HCT116 (cell line): ENCODE measurements at regions not wholly inside any gene's neighbourhood (a gene's known extent, or its start where the extent isn't known, plus 50 kb on each side); places are given as distances from the start of the nearest gene placed in this dataset.

Experiments used
- ATAC-seq: fragments of 200-7000 bp; cut with Tn5 transposase; 2 replicates; pipeline ENCODE4 v1.9.1; 2020; ENCODE audit warnings: mild to moderate bottlenecking, moderate library complexity
- BruUV-seq: library from RNA; stranded (reverse); fragments of 400-500 nt; replicated peaks from 2 replicates; lab custom pipeline; 2021; lab: Mats Ljungman, UMichigan
- CTCF ChIA-PET: fragments of 300-600 bp; sonication (Branson Sonifier 250); formaldehyde crosslinking; loops from one replicate; lab custom pipeline; 2021; ENCODE audit warnings: antibody characterized with exemption; lab: Charles Lee
- POLR2A ChIA-PET: fragments of 300-600, 350-600 bp; sonication (Branson Sonifier 250); formaldehyde crosslinking; loops from one replicate; lab custom pipeline; 2021; ENCODE audit warnings: antibody characterized with exemption; lab: Charles Lee
- RAD21 ChIA-PET, 2 experiments: fragments of 300-600 bp; sonication (Branson Sonifier 250); formaldehyde crosslinking; loops; one replicate each; lab custom pipeline; 2023; ENCODE audit warnings: low total read pairs in 2 of 2; ENCODE audit not compliant: uncharacterized antibody in 2 of 2, unreplicated experiment in 2 of 2, low non-redundant PET in 1 of 2; lab: Charles Lee
- DNase-seq: peaks from one replicate; pipeline ENCODE4 v3.0.0-alpha.2; 2010; ENCODE audit warnings: low read depth, low spot score
- H2AFZ ChIP-seq: fragments of 200-600 bp; shearing (Covaris generic), sonication (generic); 2 replicates; pipeline ENCODE4 v1.6.1; 2017; ENCODE audit warnings: low read depth, mixed run types, mixed read lengths, antibody characterized with exemption, low read length; ENCODE audit not compliant: poor library complexity, severe bottlenecking
- H3K27ac ChIP-seq: 2 replicates; pipeline ENCODE4 v1.5.1; 2012; ENCODE audit warnings: low read depth, low read length
- H3K27me3 ChIP-seq: fragments of 200-600 bp; sonication (generic); 2 replicates; pipeline ENCODE4 v1.6.1; 2016; ENCODE audit warnings: mixed run types, low read length, mixed read lengths; ENCODE audit not compliant: insufficient read depth
- H3K36me3 ChIP-seq, 2 experiments: fragments of 200-500 bp in 1 of 2; fragments of 200-600 bp in 1 of 2; sonication (Bioruptor generic) in 1 of 2; sonication (generic) in 1 of 2; 2 replicates each; pipeline versions ENCODE4 v1.5.1 to v1.6.1; 2014 to 2016; ENCODE audit warnings: low read length in 2 of 2, inconsistent platforms in 1 of 2, mixed read lengths in 1 of 2, mixed run types in 1 of 2; ENCODE audit not compliant: insufficient read depth in 2 of 2, control insufficient read depth in 1 of 2
- H3K4me1 ChIP-seq, 2 experiments: fragments of 200-600 bp in 1 of 2; sonication (generic) in 1 of 2; 2 replicates each; pipeline versions ENCODE4 v1.5.1 to v1.6.1; 2012 to 2017; ENCODE audit warnings: low read length in 2 of 2, inconsistent platforms in 1 of 2, mild to moderate bottlenecking in 1 of 2, mixed read lengths in 1 of 2, mixed run types in 1 of 2, moderate library complexity in 1 of 2; ENCODE audit not compliant: insufficient read depth in 2 of 2, control insufficient read depth in 1 of 2
- H3K4me2 ChIP-seq: fragments of 200-600 bp; sonication (generic); 2 replicates; pipeline ENCODE4 v1.6.1; 2017; ENCODE audit warnings: mixed run types, low read length, mixed read lengths
- H3K4me3 ChIP-seq, 2 experiments: fragments of 200-600 bp in 1 of 2; sonication (generic) in 1 of 2; replicated peaks in 1 of 2; 2 replicates each; pipeline ENCODE4 v1.5.1; 2011 to 2016; ENCODE audit warnings: low read length in 2 of 2, control low read depth in 1 of 2, low read depth in 1 of 2, mild to moderate bottlenecking in 1 of 2, mixed read lengths in 1 of 2, mixed run types in 1 of 2
- H3K79me2 ChIP-seq: fragments of 200-600 bp; sonication (generic); 2 replicates; pipeline ENCODE4 v1.6.1; 2017; ENCODE audit warnings: mild to moderate bottlenecking, mixed run types, low read length, moderate library complexity, mixed read lengths; ENCODE audit not compliant: insufficient read depth
- H3K9ac ChIP-seq: fragments of 200-600 bp; sonication (generic); 2 replicates; pipeline ENCODE4 v1.6.1; 2016; ENCODE audit warnings: low read length, mixed read lengths
- H3K9me2 ChIP-seq: fragments of 200-600 bp; sonication (generic), shearing (Covaris generic); 2 replicates; pipeline ENCODE4 v1.6.1; 2017; ENCODE audit warnings: mixed run types, mild to moderate bottlenecking, moderate library complexity; ENCODE audit not compliant: insufficient read depth
- H3K9me3 ChIP-seq, 2 experiments: fragments of 200-500 bp in 1 of 2; fragments of 200-600 bp in 1 of 2; sonication (Bioruptor generic) in 1 of 2; sonication (generic) in 1 of 2; 2 replicates each; pipeline ENCODE4 v1.6.1; 2014 to 2017; ENCODE audit warnings: low read length in 2 of 2, mixed read lengths in 2 of 2, inconsistent platforms in 1 of 2, low read depth in 1 of 2, mild to moderate bottlenecking in 1 of 2, mixed run types in 1 of 2, moderate library complexity in 1 of 2; ENCODE audit not compliant: control insufficient read depth in 1 of 2, insufficient read depth in 1 of 2
- H4K20me1 ChIP-seq: fragments of 200-600 bp; sonication (generic), shearing (Covaris generic); 2 replicates; pipeline ENCODE4 v1.6.1; 2017; ENCODE audit warnings: mixed run types, mild to moderate bottlenecking, moderate library complexity; ENCODE audit not compliant: insufficient read depth
- CEBPB ChIP-seq: IDR thresholded peaks from 2 replicates; pipeline ENCODE4 v1.6.1; 2012; ENCODE audit warnings: low read depth
- ELF1 ChIP-seq: IDR thresholded peaks from 2 replicates; pipeline ENCODE4 v1.6.1; 2012; ENCODE audit warnings: low read depth, borderline replicate concordance
- EZH2 ChIP-seq: fragments of 200-600 bp; sonication (generic); IDR thresholded peaks from 2 replicates; pipeline ENCODE4 v1.6.1; 2017; ENCODE audit warnings: antibody characterized with exemption, mixed run types
- EZH2phosphoT487 ChIP-seq: fragments of 200-600 bp; IDR thresholded peaks from 2 replicates; pipeline ENCODE4 v1.6.1; 2018; ENCODE audit warnings: antibody characterized with exemption, borderline replicate concordance
- FOSL1 ChIP-seq: IDR thresholded peaks from 2 replicates; pipeline ENCODE4 v1.6.1; 2012; ENCODE audit warnings: low read depth
- JUND ChIP-seq: IDR thresholded peaks from 2 replicates; pipeline ENCODE4 v1.6.1; 2012
- POLR2A ChIP-seq: IDR thresholded peaks from 2 replicates; pipeline ENCODE4 v1.7.0; 2011; ENCODE audit warnings: borderline replicate concordance; ENCODE audit not compliant: insufficient read depth, insufficient read length; ENCODE audit errors: extremely low read depth
- POLR2AphosphoS5 ChIP-seq: IDR thresholded peaks from 2 replicates; pipeline ENCODE4 v1.6.1; 2011; ENCODE audit warnings: mild to moderate bottlenecking, low read depth, low read length, moderate library complexity
- RAD21 ChIP-seq: IDR thresholded peaks from 2 replicates; pipeline ENCODE4 v1.6.1; 2012; ENCODE audit warnings: low read depth, mild to moderate bottlenecking
- SIN3A ChIP-seq: IDR thresholded peaks from 2 replicates; pipeline ENCODE4 v1.6.1; 2012; ENCODE audit warnings: low read depth
- SRF ChIP-seq: IDR thresholded peaks from 2 replicates; pipeline ENCODE4 v1.6.1; 2012; ENCODE audit warnings: low read depth
- TCF7L2 ChIP-seq: IDR thresholded peaks from 2 replicates; pipeline ENCODE4 v1.7.0; 2011; ENCODE audit warnings: borderline replicate concordance, inconsistent platforms; ENCODE audit not compliant: insufficient read depth, insufficient read length; ENCODE audit errors: extremely low read depth
- ZFX ChIP-seq: fragments of 450-650 bp; IDR thresholded peaks from 2 replicates; pipeline ENCODE4 v1.6.1; 2017
- intact Hi-C: fragments of 100-400 bp; cut with micrococcal nuclease; formaldehyde crosslinking; loops from 2 replicates; pipeline ENCODE4 v1.10.0; 2022
- TF ChIP-seq, protein P1 (sequence below): IDR thresholded peaks from 2 replicates; pipeline ENCODE4 v1.6.1; 2011; ENCODE audit warnings: mild to moderate bottlenecking, low read length, moderate library complexity; ENCODE audit not compliant: insufficient replicate concordance; ENCODE audit errors: extremely low read depth
- TF ChIP-seq, protein P2 (sequence below): IDR thresholded peaks from 2 replicates; pipeline ENCODE4 v1.6.1; 2012

DNA sequence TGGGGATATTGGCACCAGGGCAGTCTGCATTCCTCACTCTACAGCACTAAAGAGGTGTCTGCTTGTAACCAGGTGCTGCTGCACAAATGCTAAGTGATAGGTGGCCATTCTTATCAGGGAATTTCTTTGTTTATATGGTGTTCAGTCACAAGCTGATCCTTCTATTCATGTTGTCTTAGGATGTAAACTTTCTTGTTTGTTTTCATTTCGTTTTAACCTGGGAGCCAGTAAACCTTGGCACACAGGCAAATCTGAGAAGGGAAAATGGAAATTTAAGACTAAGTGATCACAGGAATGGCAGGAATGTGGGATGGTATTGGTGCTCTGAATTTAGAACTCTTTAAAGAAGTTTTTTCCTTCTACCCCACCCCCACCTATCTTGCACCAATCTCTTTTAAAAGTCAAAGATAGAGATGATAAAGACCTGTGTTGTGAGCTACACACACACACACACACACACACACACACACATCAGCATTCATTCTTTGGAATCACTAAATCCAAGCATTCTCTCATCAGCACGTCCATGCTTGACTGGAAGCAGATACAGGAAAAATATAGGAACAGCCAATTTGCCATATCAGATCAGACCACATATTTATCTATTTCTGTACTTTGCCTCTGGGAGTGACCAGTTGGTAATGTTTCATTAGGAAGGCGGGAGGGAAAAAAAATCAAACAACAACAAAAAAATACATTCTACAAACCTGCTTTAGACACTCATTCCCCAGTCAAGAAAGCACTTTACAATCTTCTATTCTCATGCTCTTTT, 451.4 kb upstream of the ADGRL2 start:
- no peak for TF ChIP-seq CEBPB
- no peak for TF ChIP-seq POLR2AphosphoS5
- TF ChIP-seq TCF7L2, result no peak
- no peak for TF ChIP-seq POLR2A
- no peak for TF ChIP-seq ELF1
- TF ChIP-seq EZH2, result no peak
- TF ChIP-seq, protein P1, sequence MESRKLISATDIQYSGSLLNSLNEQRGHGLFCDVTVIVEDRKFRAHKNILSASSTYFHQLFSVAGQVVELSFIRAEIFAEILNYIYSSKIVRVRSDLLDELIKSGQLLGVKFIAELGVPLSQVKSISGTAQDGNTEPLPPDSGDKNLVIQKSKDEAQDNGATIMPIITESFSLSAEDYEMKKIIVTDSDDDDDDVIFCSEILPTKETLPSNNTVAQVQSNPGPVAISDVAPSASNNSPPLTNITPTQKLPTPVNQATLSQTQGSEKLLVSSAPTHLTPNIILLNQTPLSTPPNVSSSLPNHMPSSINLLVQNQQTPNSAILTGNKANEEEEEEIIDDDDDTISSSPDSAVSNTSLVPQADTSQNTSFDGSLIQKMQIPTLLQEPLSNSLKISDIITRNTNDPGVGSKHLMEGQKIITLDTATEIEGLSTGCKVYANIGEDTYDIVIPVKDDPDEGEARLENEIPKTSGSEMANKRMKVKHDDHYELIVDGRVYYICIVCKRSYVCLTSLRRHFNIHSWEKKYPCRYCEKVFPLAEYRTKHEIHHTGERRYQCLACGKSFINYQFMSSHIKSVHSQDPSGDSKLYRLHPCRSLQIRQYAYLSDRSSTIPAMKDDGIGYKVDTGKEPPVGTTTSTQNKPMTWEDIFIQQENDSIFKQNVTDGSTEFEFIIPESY, result no peak
- Histone ChIP-seq H3K27me3 (no peaks in the 10 kb centered on the region), H3K36me3 (no peaks in the 10 kb centered on the region), H2AFZ (no peak overlapping the region), H3K4me3 (no peak overlapping the region), H3K9me2 (no peaks in the 10 kb centered on the region), H3K79me2 (no peaks in the 10 kb centered on the region), H3K4me2 (no peak overlapping the region), H3K9me3 (no peaks in the 10 kb centered on the region), H3K27ac (no peak overlapping the region), H4K20me1 (no peaks in the 10 kb centered on the region), H3K4me1 (no peaks in the 10 kb centered on the region), H3K9ac (no peak overlapping the region)
- DNase-seq (no peak), ATAC-seq (no peak)
- ChIA-PET RAD21 (no interaction called here), POLR2A (no interaction called here), CTCF (no interaction called here)
- intact Hi-C loops, result no loop called here
- no TSS peak for BruUV-seq

DNA sequence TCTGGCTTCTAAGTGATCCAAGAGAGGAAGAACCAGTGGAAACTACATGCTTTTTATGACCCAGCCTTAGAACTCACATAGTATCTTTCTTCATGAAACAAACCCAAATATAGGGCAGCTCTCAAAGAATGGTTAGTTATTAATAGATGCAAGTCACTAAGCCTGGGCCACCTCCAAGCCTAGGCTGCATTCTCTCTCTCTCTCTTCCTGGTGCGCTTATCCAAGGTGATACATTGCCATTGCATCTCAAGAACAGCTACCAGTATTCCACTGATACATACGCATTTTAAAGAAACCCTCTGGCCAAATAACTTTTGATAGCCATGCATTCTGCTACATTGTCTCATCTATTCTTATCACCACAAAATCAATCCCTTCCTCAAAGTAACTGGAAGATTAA, 455.6 kb upstream of the ADGRL2 start:
- no TSS peak for BruUV-seq
- ATAC-seq (no peak), DNase-seq (no peak)
- ChIA-PET POLR2A (no interaction called here), RAD21 (no interaction called here), CTCF (no interaction called here)
- H3K9me2 ChIP-seq, result no peaks in the 10 kb centered on the region
- no peak overlapping the region for H2AFZ ChIP-seq
- H3K9me3 ChIP-seq, result no peaks in the 10 kb centered on the region
- no peak overlapping the region for H3K27ac ChIP-seq
- intact Hi-C loops, result no loop called here
- H3K36me3 ChIP-seq, result no peaks in the 10 kb centered on the region
- no peak overlapping the region for H3K9ac ChIP-seq
- no peaks in the 10 kb centered on the region for H3K4me1 ChIP-seq
- no peak overlapping the region for H3K4me3 ChIP-seq
- H3K79me2 ChIP-seq, result no peaks in the 10 kb centered on the region
- H4K20me1 ChIP-seq, result no peaks in the 10 kb centered on the region
- no peaks in the 10 kb centered on the region for H3K27me3 ChIP-seq
- H3K4me2 ChIP-seq, result no peak overlapping the region
- no peak for TF ChIP-seq SIN3A
- TF ChIP-seq, protein P1, result no peak
- no peak for TF ChIP-seq ZFX
- no peak for TF ChIP-seq EZH2phosphoT487
- TF ChIP-seq FOSL1, result no peak
- TF ChIP-seq, protein P2, sequence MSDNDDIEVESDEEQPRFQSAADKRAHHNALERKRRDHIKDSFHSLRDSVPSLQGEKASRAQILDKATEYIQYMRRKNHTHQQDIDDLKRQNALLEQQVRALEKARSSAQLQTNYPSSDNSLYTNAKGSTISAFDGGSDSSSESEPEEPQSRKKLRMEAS, result no peak
- TF ChIP-seq RAD21, result no peak
- no peak for TF ChIP-seq JUND
- TF ChIP-seq CEBPB, result no peak
- TF ChIP-seq SRF, result no peak
- TF ChIP-seq ELF1, result no peak
- no peak for TF ChIP-seq EZH2
